HG02759 (cell line): ENCODE measurements at regions not wholly inside any gene's neighbourhood (a gene's known extent, or its start where the extent isn't known, plus 50 kb on each side); places are given as distances from the start of the nearest gene placed in this dataset.
"Not testable (repeated sequence)": the region's sequence is repeated elsewhere in the genome, so short reads cannot be mapped to it uniquely, and the experiment has no call there.

Source experiments
- ATAC-seq: cut with Tn5 transposase; IDR thresholded peaks from one replicate; pipeline ENCODE4 v1.9.1; 2021; ENCODE audit warnings: mild to moderate bottlenecking, moderate library complexity; ENCODE audit not compliant: unreplicated experiment

DNA sequence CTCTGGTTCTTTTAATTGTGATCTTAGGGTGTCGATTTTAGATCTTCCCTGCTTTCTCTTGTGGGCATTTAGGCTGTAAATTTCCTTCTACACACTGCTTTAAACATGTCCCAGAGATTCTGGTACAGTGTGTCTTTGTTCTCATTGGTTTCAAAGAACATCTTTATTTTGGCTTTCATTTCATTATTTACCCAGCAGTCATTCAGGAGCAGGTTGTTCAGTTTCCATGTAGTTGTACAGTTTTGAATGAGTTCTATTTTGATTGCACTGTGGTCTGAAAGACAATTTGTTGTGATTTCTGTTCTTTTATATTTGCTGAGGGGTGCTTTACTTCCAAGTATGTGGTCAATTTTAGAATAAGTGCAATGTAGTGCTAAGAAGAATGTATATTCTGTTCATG, 423.8 kb downstream of the PIK3C3 start:
- ATAC-seq, result not testable (repeated sequence)

DNA sequence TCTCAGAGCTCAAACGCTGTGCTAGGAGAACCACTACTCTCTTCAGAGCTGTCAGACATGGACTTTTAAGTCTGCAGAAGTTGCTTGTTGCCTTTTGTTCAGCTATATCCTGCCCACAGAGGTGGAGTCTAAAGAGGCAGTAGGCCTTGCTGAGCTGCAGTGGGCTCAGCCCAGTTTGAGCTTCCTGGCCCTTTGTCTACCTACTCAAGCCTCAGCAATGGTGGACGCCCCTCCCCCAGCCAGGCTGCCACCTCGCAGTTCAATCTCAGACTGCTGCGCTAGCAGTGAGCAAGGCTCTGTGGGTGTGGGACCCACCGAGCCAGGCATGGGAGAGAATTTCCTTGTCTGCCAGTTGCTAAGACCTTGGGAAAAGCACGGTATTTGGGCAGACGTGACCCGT, 426.2 kb downstream of the PIK3C3 start:
- ATAC-seq, result not testable (repeated sequence)

DNA sequence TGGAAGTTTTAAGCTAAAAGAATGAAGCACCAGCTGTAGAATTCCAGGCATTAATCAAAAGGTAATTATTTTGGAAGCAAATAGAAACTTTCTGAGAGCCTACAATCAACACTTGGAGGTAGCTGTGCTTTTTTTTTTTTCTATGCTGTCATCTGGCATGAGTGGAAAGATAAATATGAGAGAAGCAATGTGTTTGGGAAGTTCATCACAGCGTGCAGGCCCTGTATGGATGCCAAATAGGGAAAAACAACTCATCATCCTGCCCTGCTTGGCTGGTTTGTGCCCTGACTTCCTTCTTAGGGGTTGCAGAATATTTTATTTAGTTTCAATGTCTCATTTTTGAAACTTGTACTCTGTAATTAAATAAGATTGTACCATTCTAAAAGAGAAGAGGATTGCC, 437.4 kb downstream of the PIK3C3 start:
- no peak for ATAC-seq

DNA sequence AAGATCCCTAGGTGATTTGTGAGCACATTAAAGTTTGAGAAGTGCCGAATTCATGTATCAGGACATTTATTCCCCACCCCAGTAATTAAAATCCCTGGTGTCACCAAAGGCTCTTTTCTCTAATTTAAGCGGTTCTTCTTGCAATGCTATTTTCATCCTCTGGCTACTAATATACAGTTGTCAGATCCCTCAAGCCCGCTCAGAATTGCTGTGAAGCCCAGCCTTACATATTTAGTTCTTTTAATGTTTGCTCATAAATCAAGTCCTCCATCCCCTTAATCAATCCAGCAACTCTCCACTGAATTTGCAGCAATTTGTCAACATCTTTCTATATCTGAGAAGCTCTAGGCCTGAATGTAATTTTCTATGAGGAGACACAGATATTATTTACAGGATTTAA, 437.9 kb downstream of the PIK3C3 start:
- ATAC-seq, result no peak

DNA sequence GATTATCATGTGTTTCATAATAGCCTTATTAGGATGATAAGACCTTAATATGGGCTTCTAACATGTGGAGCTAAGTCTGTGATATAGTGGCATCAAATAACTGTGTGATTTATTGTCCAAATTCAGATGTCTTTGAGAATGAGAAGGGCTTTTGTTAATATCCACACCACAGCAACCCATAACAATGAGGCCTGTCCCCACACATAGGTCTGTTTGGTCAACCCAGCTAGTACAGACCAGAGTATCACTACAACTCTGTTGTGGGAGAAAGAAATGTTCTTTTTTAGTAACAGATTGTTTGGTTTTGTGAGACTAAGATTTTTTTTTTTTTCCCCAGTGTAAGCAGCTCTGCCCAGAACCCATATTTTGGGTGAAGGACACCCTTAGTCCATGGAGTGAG, 439.2 kb downstream of the PIK3C3 start:
- ATAC-seq, result no peak

DNA sequence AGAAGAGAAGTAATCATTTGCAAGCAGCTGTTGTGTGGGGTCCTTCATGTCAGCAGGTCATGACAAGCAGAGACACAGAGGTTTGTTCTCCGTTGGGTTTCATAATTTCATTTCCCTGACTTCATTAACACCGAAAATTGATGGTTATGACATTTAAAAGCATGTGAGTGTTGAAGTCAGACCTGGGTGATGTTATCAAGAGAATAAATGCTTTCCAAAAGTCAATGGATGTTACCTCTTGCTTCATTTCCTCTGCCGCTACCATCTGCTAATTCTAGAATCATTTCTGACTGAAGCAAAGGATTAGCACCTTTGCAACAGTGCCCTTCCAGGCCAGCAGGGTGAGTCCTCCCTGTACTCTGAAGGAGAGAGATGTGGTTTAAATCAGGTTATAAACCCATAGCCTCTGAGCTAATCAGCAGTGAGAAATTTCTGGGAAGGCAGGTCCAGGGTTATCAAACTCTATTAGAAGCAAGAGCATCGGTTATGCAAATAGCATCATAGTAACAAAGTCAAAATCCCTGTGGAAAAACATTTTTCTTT, 446.2 kb downstream of the PIK3C3 start:
- no peak for ATAC-seq

DNA sequence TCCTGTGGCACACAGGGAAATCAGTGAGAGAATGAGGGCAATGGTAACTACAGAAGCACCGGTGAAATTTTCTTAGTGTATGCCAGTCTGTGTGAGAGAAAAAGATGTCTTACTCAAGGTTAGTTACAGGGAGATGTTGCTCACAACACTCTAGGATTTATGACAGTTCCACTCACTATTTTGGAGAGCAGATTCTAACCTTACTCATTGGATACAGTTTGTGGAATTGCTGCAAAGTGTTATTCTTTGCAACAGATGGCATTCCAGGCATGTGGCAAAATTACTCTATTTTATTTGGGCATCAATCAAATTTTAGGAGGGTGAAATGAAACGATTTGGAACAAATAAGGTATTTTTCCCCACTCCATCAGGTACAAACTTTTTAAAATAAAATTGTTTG, 449.1 kb downstream of the PIK3C3 start:
- no peak for ATAC-seq

DNA sequence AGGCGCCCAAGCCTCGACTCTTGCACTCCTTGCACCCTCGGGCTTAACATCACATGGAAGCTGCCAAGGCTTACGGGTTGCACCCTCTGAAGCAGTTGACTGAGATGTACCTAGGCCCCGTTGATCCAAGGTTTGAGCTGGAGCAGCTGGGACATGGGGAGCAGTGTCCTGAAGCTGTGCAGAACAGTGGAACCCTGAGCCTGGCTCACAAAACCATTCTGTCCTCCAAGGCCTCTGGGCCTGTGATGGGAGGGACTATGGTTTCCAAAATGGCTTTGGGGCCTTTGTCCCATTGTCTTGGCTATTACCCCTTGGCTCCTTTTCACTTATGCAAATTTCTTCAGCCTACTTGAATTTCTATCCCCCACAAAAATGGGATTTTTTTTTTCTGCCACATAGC, 454.0 kb downstream of the PIK3C3 start:
- no peak for ATAC-seq

DNA sequence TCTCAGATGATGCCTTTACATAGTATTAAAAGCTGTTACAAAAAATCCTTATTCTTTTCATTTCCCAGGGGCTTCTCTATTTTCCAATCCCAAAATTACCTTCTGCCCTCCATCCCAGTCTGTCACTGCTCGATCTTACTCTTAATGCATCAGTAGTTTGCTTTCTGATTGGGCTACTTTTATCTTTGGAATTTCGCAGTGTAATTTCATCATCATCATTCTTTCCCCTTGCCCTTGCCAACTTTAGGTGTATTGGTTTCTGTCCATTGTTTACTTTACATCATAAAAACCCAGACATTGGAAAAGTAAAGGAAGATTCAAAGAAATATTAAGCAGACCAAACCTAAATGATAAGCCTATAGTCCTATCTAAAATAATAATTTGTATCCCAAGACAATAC, 457.2 kb downstream of the PIK3C3 start:
- ATAC-seq, result no peak

DNA sequence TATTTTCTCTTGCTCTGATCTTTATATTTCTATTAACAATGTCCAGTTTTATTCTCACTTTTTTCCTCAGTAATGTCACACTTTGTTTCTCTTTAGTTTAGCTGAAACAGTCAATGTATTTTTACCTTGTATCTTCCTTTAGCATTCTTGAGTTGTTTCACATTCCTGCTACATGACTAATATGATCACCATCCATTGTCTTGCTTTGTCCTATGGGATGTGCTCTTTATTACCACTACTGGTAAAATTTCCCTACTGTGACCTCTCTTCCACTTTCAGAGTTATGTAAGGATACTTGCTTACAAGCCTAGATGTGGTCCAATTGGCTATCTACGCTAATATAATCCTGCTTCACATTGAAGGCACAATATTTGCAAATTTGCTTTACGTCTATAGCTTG, 457.9 kb downstream of the PIK3C3 start:
- ATAC-seq, result no peak

DNA sequence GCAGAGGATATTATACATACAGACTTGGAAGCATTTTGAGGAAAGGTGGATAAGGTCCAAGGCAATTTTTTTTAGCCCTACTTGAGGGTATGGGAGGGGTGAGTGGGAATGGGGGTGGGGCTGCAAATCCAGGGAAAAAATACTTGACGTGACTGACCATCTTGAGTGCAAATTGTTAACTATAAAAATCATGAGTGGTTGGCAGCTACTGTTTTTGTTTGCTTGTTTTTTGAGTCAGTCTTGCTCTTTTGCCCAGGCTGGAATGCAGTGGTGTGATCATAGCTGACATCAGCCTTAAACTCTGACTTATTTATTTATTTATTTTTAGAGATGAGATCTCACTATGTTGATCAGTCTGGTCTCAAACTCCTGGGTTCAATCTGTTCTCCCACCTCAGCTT, 458.8 kb downstream of the PIK3C3 start:
- ATAC-seq, result no peak

DNA sequence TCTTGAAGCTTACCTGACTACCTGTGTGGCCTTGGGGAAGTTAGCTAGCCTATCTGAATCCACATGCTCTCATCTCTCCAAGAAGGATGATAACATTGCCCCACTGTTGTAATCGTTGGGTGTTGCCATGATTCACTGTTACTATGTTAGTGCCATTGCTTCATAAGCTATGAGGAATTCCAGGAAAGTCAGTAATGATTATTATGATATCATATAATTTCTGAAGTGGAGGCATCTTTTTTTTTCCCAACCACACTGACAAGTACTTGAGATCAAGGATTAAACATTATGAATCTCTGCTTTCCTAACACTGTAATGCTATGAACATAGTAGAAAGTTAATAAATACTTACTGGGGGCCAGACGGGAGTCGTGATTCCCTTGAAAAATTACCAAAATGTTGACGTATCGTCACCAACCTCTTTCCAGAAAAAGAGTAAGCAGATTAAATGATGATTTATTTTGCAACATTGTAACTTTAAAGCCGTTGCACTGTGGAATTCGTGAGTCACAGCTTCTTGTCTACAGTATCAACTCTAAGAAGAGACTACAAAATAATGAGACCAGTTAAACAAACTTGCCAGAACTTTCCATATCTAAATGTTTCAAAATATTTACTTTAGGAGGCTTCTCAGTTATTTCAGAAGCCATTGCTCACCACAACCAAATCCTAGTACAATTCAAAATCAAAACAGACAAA, 459.9 kb downstream of the PIK3C3 start:
- no peak for ATAC-seq

DNA sequence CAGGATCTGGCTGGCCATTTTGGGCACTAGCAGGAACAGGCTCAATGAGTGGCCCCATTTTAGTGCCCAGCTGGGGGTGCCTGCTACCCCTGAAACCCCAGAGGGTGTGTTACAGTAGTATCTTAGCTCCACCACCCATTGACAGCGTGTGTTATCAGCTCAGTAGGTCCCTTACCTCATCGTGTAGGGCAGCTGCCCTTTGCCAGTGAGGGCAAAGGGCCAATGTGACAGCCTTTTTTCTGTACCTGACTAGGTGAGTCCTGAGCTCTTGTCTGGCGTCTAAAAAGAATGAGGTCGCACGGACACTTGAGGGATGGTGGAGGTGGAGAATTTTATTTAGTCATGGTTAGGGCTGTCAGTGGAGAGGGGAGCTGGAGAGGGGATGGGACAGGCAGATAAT, 462.2 kb downstream of the PIK3C3 start:
- no peak for ATAC-seq

DNA sequence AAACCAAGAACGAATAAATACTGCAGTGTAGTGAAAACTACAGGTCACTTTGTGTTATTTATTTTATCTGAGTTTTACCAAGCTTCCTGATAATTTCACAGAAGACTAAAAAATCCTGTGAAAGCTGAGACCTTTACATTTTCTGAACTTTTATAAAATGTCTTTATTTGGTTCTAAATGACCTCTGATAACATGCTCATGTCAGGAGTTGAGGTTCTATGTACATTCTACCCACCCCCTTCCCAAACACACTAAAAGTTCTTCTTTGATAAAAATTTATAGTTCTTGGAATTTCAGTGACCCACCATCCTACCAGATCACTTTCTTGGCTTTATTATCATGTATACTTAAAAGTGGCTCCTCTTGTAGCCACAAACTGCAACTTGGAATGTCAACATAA, 463.1 kb downstream of the PIK3C3 start:
- no peak for ATAC-seq

DNA sequence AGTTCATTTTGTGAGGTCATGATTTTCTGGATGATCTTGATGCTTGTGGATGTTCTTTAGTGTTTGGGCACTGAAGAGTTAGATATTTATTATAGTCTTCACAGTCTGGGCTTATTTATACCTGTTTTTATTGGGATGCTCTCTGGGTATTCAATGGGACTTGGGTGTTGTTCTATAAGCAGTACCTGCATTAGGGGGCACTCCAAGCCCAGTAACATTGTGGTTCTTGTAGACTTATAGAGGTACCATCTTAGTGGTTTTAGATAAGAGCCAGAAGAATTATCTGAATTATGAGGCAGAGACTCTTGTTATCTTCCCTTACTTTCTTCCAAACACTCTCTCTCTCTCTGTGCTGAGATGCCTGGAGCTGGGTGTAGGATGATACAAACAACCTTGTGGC, 470.0 kb downstream of the PIK3C3 start:
- ATAC-seq, result no peak

DNA sequence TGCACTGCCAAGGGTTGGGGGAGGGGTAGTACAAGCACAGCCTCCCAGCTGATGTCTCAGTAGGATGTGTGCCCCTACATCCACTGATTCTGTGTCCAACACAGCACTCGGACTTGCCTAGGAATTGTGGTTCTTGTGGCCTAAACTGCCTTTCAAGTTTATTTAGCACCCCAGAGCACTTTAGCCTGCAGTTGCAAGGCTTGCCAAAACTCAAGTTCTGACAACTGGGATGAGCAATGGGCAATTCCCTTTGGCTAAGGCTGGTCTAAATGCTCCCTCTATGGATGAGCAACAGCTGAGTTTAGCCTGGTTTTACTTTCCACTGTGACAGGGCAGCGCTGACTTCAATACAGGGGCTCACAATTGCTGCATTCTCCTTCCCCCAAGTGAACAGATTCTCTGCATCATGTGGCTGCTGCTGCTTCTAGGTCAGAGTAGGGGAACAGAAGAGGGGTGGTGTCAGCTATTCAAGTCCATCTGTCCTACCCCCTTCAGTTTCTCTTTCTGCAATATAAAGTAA, 471.5 kb downstream of the PIK3C3 start:
- ATAC-seq, result no peak

DNA sequence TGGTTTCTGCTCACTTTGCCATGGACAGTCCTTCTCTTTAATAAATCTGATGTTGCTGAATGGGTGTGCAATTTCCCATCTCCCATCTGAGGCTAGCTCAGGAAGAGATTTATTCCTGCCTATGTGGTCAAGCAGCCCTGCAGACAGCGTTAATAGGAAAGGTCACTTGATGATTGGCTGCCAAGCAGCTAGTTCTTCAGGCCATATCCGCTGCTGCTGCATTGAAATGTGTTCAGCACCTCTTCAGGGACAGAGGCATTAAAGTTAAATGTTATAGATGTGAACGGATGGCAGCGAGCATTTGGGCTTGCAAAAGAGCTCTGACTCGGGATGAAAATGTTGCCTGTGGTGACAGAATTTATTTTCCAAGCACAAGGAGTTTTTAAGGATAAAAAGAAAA, 474.2 kb downstream of the PIK3C3 start:
- ATAC-seq, result no peak

DNA sequence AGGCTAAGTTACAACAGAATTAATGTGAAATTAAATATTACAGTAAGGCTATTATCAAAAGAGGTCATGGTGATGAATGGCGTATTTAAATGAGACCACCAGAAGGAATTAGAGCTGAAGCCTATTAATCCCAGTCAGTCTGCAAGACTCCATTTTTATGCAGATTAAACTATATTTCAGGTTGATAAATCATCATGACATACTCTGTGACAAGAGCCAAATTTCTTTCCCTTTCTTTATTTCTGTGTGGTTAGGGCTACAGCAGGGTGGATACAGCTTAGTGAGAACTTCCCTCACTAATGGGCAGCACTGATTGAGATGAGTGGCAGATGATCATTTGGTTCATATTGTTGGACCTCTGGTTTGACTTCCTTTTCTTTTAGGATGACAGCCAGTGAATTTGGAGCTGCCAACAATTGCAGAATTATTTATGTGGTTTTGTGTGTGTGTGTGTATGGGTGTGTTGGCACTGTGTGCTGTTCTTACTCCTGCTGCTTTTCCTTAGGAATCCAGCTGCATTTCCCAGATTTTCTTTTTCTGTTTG, 481.3 kb downstream of the PIK3C3 start:
- no peak for ATAC-seq

DNA sequence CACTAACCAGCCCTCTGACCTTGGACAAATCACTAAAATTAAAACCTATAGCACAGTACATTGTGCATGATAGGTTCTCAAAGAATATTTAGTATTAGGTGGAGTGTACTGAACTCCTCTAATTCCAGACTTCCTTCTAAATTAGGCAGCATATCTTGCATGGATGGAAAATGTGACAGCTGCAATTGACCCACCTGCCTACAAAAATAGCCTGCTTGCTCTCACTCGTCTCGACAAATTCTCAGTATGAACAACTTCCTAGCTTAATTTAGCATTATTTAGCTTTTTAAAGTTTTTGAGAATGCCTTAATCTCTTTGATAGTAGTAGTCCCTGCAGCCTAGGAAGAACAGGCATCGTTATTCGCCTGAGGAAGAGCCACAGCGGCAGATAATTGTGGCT, 482.0 kb downstream of the PIK3C3 start:
- no peak for ATAC-seq

DNA sequence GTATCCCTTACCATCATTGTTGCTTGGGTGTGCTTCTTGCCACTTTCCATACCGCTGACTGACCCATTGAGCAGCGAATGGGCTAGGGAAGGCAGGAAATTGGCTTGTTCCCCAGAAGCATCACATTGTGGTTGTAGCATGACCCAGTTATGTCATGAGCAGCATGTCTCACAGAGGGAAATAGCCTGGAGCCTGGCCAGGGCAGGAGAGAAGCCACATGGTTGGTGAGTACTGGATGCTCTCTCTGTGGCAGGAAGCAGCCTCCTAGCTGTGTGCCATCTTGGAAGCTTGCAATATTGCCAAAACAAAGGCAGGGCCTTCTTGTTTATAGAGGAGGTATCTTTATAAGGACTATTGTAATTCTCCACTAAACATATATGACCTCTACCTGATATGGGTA, 482.6 kb downstream of the PIK3C3 start:
- no peak for ATAC-seq

DNA sequence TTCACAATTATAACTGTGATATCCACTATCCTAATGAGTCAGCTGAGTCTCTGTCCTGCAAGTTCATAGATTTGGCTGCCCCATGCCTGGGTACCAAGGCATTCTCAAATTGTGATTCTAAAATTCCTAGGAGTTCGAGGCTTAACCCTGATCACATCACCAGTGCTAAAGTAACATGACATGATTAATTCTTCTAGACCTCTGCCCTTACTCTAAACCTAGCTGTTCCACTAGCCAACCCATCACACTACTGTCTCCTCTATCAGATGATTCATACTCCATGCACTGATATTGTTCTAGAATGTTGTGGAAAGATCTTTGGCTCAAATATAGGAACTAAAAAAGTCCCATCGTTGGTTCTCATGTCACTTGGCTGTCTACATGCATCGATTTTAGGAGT, 487.6 kb downstream of the PIK3C3 start:
- no peak for ATAC-seq

DNA sequence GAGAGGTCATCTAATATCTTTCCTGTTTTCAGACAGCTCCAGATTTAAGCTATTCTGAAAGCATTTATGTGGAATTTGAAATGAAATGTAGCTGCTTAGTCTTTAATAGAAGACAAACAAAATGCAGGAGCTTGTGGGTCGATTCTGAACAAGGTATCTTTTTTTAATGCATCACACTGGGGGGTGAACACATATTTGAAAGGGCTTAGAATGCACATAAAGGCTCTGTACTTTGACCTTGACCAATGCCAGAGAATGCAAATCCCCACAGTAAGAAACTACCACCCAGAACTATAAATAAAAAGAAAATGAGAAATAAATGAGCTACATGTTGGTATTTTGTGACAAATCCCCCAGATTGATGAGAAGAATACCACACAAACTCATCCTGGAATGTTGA, 489.3 kb downstream of the PIK3C3 start:
- no peak for ATAC-seq

DNA sequence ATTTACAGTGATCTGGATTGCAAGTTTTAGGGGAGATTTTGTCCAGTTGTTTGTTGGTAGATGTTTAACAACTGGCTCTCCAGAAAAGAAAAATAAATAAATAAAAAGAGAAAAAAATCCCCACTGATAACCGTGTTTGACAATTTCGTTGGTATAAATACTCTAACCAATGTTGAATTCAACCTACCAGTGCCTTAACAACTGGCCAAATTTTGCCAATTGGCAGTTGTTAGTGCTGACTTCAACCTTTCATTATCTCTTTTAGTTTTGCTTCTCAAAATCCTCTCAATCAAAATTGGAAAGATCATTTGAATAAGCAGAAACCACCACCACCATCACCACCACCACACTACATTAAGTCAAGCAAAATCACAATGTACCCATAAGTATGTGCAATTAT, 490.3 kb downstream of the PIK3C3 start:
- ATAC-seq, result no peak
